ENCODE measurements at regions not wholly inside any gene's neighbourhood (a gene's known extent, or its start where the extent isn't known, plus 50 kb on each side); places are given as distances from the start of the nearest gene placed in this dataset.

- H2BK20ac ChIP-seq (ENCODE audit: low read depth, low read length): no peak overlapping the region
- in situ Hi-C loops (cut with MboI; ENCODE audit: low sequenced_read_pairs) (no loop called here), dilution Hi-C loops (cut with HindIII; ENCODE audit: low sequenced_read_pairs, unreplicated experiment) (no loop called here), intact Hi-C loops (cut with micrococcal nuclease) (no loop called here)
- no peak overlapping the region for H4K91ac ChIP-seq (ENCODE audit: insufficient read depth, low read depth, low read length)
- no peak for ATAC-seq (ENCODE audit: low read depth)
- H3K9me1 ChIP-seq (ENCODE audit: insufficient read depth, low read length): no peaks in the 10 kb centered on the region
- H2AK9ac ChIP-seq (replicated peaks; ENCODE audit: low read depth, low read length, poor library complexity): no peak overlapping the region
- no peak overlapping the region for H3K4me3 ChIP-seq (ENCODE audit: insufficient read depth, low read depth, low read length)
- H3K27me3 ChIP-seq (ENCODE audit: control insufficient read depth, insufficient read depth, low read length): no peaks in the 10 kb centered on the region
- H3K9ac ChIP-seq (ENCODE audit: low read depth, low read length): no peak overlapping the region
- H2BK120ac ChIP-seq (ENCODE audit: low read depth, low read length): no peak overlapping the region
- H2BK15ac ChIP-seq (ENCODE audit: low read depth, low read length): no peak overlapping the region
- no peak overlapping the region for H3K4me2 ChIP-seq (ENCODE audit: low read depth, low read length)
- H3K14ac ChIP-seq (replicated peaks; ENCODE audit: low read depth, low read length): no peak overlapping the region
- H4K8ac ChIP-seq (ENCODE audit: low read depth in 2 of 2, low read length in 2 of 2): no peak overlapping the region
- ChIA-PET POLR2A (ENCODE audit: unreplicated experiment) (no interaction called here), CTCF (no interaction called here)
- no peaks in the 10 kb centered on the region for H3K79me1 ChIP-seq (ENCODE audit: low read depth in 1 of 2, low read length in 2 of 2)
- no peaks in the 10 kb centered on the region for H4K20me1 ChIP-seq (ENCODE audit: insufficient read depth, low read length)
- H2AFZ ChIP-seq (replicated peaks; ENCODE audit: low read length, poor library complexity): no peak overlapping the region
- no peak overlapping the region for H3K18ac ChIP-seq (ENCODE audit: low read depth, low read length)
- H3K9me3 ChIP-seq (ENCODE audit: control insufficient read depth, insufficient read depth, low read length): peaks cover 14% of the 10 kb centered on the region
- no peak overlapping the region for H3K4ac ChIP-seq (ENCODE audit: low read depth, low read length)
- H4K5ac ChIP-seq (ENCODE audit: low read depth, low read length): no peak overlapping the region
- H3K56ac ChIP-seq (ENCODE audit: extremely low read depth, insufficient read depth, low read length): no peak overlapping the region
- BruUV-seq (replicated peaks): no TSS peak
- no peak overlapping the region for H2BK5ac ChIP-seq (ENCODE audit: low read depth, low read length, poor library complexity, severe bottlenecking)
- no peak overlapping the region for H2AK5ac ChIP-seq (ENCODE audit: low read depth, low read length)
- DNase-seq: no peak
- H3K23ac ChIP-seq (ENCODE audit: low read depth, low read length): no peak overlapping the region
- H3K4me1 ChIP-seq (ENCODE audit: control insufficient read depth, insufficient read depth, low read length): no peaks in the 10 kb centered on the region
- H3K27ac ChIP-seq (ENCODE audit: insufficient read depth, low read length): no peak overlapping the region
- H3K36me3 ChIP-seq (ENCODE audit: control insufficient read depth, insufficient read depth, low read length): no peaks in the 10 kb centered on the region
- TF ChIP-seq MAZ (IDR thresholded peaks at IDR 0.05; ENCODE audit: borderline replicate concordance, low read depth, low read length): no peak
- TF ChIP-seq ELK1 (IDR thresholded peaks at IDR 0.05; ENCODE audit: borderline replicate concordance, low read depth, low read length): no peak
- no peak for TF ChIP-seq MXI1 (IDR thresholded peaks at IDR 0.05; ENCODE audit: borderline replicate concordance, low read depth, low read length)
- TF ChIP-seq CHD1 (IDR thresholded peaks at IDR 0.05; ENCODE audit: low read depth, low read length): no peak
- TF ChIP-seq MAFK (IDR thresholded peaks at IDR 0.05; ENCODE audit: low read depth, low read length): no peak
- TF ChIP-seq FOS (IDR thresholded peaks at IDR 0.05; ENCODE audit: low read depth, low read length): no peak
- TF ChIP-seq RFX5 (IDR thresholded peaks at IDR 0.05; ENCODE audit: low read depth, low read length): no peak
- TF ChIP-seq RCOR1 (IDR thresholded peaks at IDR 0.05; ENCODE audit: insufficient replicate concordance, low read length): no peak
- TF ChIP-seq BHLHE40 (IDR thresholded peaks at IDR 0.05; ENCODE audit: low read depth, low read length): no peak
- no peak for TF ChIP-seq USF2 (IDR thresholded peaks at IDR 0.05; ENCODE audit: low read depth, low read length)
- no peak for TF ChIP-seq CTCF (conservative IDR thresholded peaks at IDR 0.05; ENCODE audit: low read depth, low read length)
- no CpG with 5 or more reads among the region's 2 CpGs for WGBS, 2 experiments (ENCODE audit: extremely low coverage in 2 of 2, insufficient read length in 1 of 2)
Observed at GRCh38 chr7:49094866-49095265, 170.5 kb downstream of the CDC14C start.

All from IMR-90 (cell line).